T-cell (primary cell): ENCODE measurements at regions not wholly inside any gene's neighbourhood (a gene's known extent, or its start where the extent isn't known, plus 50 kb on each side); places are given as distances from the start of the nearest gene placed in this dataset.

Experiments
- ATAC-seq, 4 experiments: fragments of 200-7000 bp in 3 of 4; fragments of 150-1000 bp in 1 of 4; cut with Tn5 transposase; replicated peaks in 1 of 4; 1 replicate in 3 of 4; 2 replicates in 1 of 4; pipeline ENCODE4 v1.10.0; 2021; ENCODE audit warnings: moderate library complexity in 3 of 4, mild to moderate bottlenecking in 2 of 4, moderate number of reproducible peaks in 1 of 4
- CTCF ChIA-PET, 2 donors: fragments of 300-600 bp; sonication (Branson Sonifier 250); formaldehyde crosslinking; loops; one replicate each; lab custom pipeline; 2022; ENCODE audit warnings: antibody characterized with exemption in 2 of 2; lab: Charles Lee
- POLR2A ChIA-PET, 2 donors: fragments of 300-600 bp; sonication (Branson Sonifier 250); formaldehyde crosslinking; loops; one replicate each; lab custom pipeline; 2022; ENCODE audit warnings: antibody characterized with exemption in 2 of 2; lab: Charles Lee
- DNase-seq, 35 experiments: peaks; one replicate each; pipeline versions ENCODE4 v3.0.0 to v3.0.0-alpha.2; 2013 to 2023
- H3K27ac ChIP-seq: one replicate; pipeline ENCODE4 v1.5.1; 2013; ENCODE audit warnings: low read length
- H3K27me3 ChIP-seq, 2 experiments: replicated peaks in 1 of 2; 1 replicate in 1 of 2; 2 replicates in 1 of 2; pipeline versions ENCODE4 v1.6.1 to v1.7.0; 2013; ENCODE audit warnings: low read length in 1 of 2, mixed read lengths in 1 of 2; ENCODE audit not compliant: control insufficient read depth in 2 of 2, insufficient read depth in 2 of 2; ENCODE audit errors: extremely low read depth in 1 of 2
- H3K36me3 ChIP-seq, 2 donors: 1 replicate in 1 of 2; 2 replicates in 1 of 2; pipeline versions ENCODE4 v1.6.1 to v1.7.0; 2013; ENCODE audit warnings: low read length in 1 of 2; ENCODE audit not compliant: control insufficient read depth in 2 of 2, insufficient read depth in 1 of 2; ENCODE audit errors: extremely low read depth in 1 of 2
- H3K4me1 ChIP-seq, 2 experiments: 1 replicate in 1 of 2; 2 replicates in 1 of 2; pipeline versions ENCODE4 v1.6.1 to v1.7.0; 2013; ENCODE audit warnings: low read length in 2 of 2, mixed read lengths in 1 of 2; ENCODE audit not compliant: insufficient read depth in 2 of 2, control insufficient read depth in 1 of 2; ENCODE audit errors: extremely low read depth in 1 of 2
- H3K4me3 ChIP-seq, 2 donors: 1 replicate in 1 of 2; 2 replicates in 1 of 2; pipeline versions ENCODE4 v1.5.1 to v1.7.0; 2013; ENCODE audit warnings: mild to moderate bottlenecking in 2 of 2, low read length in 1 of 2, moderate library complexity in 1 of 2; ENCODE audit not compliant: control insufficient read depth in 1 of 2; ENCODE audit errors: extremely low read depth in 1 of 2
- H3K9me3 ChIP-seq: 2 replicates; pipeline ENCODE4 v1.7.0; 2013
- H3K27ac Mint-ChIP-seq, 2 donors: one replicate each; pipeline ENCODE4 v1.8.0; 2020 to 2021; ENCODE audit warnings: mild to moderate bottlenecking in 2 of 2, mixed read lengths in 2 of 2
- H3K27me3 Mint-ChIP-seq, 2 donors: one replicate each; pipeline ENCODE4 v1.8.0; 2021 to 2022; ENCODE audit warnings: mixed read lengths in 2 of 2
- H3K36me3 Mint-ChIP-seq: one replicate; pipeline ENCODE4 v1.8.0; 2021; ENCODE audit warnings: mixed read lengths
- H3K4me1 Mint-ChIP-seq, 3 donors: one replicate each; pipeline ENCODE4 v1.8.0; 2020 to 2022; ENCODE audit warnings: mixed read lengths in 3 of 3, mild to moderate bottlenecking in 1 of 3
- H3K4me3 Mint-ChIP-seq, 3 donors: one replicate each; pipeline ENCODE4 v1.8.0; 2020 to 2022; ENCODE audit warnings: mild to moderate bottlenecking in 3 of 3, mixed read lengths in 3 of 3, moderate library complexity in 3 of 3
- H3K9me3 Mint-ChIP-seq, 3 donors: one replicate each; pipeline ENCODE4 v1.8.0; 2020 to 2022; ENCODE audit warnings: mixed read lengths in 3 of 3
- WGBS: methylation state at CpG from one replicate; pipeline ENCODE4 v1.1.5; 2013; ENCODE audit warnings: missing lambda C conversion rate; ENCODE audit not compliant: insufficient coverage; 5-methylcytosine and 5-hydroxymethylcytosine counted together

DNA sequence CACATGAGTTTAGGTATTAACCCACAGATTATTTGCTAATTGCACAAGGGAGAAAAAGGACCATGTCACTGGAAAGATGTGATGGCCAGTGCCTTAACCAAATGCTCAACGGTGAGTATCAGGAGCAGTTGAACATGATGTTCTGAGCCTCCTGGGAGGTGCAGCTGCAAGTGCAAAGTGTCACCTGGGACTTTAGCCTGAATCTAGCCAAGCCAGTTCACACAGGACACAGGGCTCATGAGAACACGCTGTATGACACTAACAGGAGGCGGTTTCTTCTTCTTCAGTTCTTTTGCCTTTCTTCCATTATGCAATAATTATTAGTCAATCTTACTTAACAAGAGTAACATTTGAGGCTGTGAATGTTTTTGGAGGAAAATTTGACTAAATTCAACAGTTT lies 225.3 kb downstream of the THBS2 start:
- H3K4me3 ChIP-seq = no peak overlapping the region
- no peak overlapping the region for H3K27ac ChIP-seq
- DNase-seq (no peak), ATAC-seq (no peak)
- H3K36me3 ChIP-seq = no peaks in the 10 kb centered on the region
- peaks cover 0 to 2% of the 10 kb centered on the region in 2 experiments for H3K27me3 ChIP-seq
- ChIA-PET POLR2A (no interaction called here), CTCF (no interaction called here)
- H3K27me3 Mint-ChIP-seq = peaks cover 4 to 12% of the 10 kb centered on the region in 2 donors
- H3K4me1 Mint-ChIP-seq = no peaks in the 10 kb centered on the region
- H3K4me1 ChIP-seq = no peaks in the 10 kb centered on the region
- no peaks in the 10 kb centered on the region for H3K9me3 ChIP-seq
- H3K36me3 Mint-ChIP-seq = no peaks in the 10 kb centered on the region
- WGBS = 100% methylated on average over 1 of the region's 3 CpGs
- H3K27ac Mint-ChIP-seq = no peak overlapping the region
- H3K9me3 Mint-ChIP-seq = peaks cover 0 to 4% (median 0%) of the 10 kb centered on the region in 3 donors
- H3K4me3 Mint-ChIP-seq = no peak overlapping the region

DNA sequence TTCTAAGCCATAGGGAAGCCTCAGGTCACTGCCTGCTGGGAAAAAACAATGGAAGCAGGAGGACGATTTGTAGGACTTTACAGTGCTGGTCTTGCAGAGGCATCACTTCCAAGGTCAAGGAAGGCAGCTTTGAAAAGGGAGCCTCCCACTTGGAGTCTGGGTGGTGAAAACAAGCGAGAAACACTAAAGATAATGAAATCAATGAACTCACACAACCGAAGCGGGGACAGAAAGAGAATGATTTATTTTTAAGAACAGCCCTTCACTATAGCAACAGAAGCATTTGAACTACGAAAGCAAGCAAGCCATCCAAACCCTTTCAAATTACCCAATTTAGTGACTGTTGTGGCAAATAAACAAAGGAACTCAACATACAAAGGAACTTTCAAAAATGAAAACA lies 227.5 kb downstream of the THBS2 start:
- 80% methylated on average over 3 of the region's 5 CpGs for WGBS
- H3K27me3 Mint-ChIP-seq = peaks cover under 1 to 6% of the 10 kb centered on the region in 2 donors
- no peak overlapping the region for H3K4me3 Mint-ChIP-seq
- H3K27ac Mint-ChIP-seq = no peak overlapping the region
- H3K4me1 ChIP-seq = no peaks in the 10 kb centered on the region
- ATAC-seq (no peak), DNase-seq (no peak)
- no peaks in the 10 kb centered on the region for H3K36me3 Mint-ChIP-seq
- no peaks in the 10 kb centered on the region for H3K9me3 ChIP-seq
- no peak overlapping the region for H3K27ac ChIP-seq
- no peaks in the 10 kb centered on the region for H3K4me1 Mint-ChIP-seq
- H3K36me3 ChIP-seq = no peaks in the 10 kb centered on the region
- peaks cover 0 to 3% (median 0%) of the 10 kb centered on the region in 3 donors for H3K9me3 Mint-ChIP-seq
- no peak overlapping the region for H3K4me3 ChIP-seq
- ChIA-PET CTCF (no interaction called here), POLR2A (no interaction called here)
- H3K27me3 ChIP-seq = peaks cover 0 to 1% of the 10 kb centered on the region in 2 experiments

DNA sequence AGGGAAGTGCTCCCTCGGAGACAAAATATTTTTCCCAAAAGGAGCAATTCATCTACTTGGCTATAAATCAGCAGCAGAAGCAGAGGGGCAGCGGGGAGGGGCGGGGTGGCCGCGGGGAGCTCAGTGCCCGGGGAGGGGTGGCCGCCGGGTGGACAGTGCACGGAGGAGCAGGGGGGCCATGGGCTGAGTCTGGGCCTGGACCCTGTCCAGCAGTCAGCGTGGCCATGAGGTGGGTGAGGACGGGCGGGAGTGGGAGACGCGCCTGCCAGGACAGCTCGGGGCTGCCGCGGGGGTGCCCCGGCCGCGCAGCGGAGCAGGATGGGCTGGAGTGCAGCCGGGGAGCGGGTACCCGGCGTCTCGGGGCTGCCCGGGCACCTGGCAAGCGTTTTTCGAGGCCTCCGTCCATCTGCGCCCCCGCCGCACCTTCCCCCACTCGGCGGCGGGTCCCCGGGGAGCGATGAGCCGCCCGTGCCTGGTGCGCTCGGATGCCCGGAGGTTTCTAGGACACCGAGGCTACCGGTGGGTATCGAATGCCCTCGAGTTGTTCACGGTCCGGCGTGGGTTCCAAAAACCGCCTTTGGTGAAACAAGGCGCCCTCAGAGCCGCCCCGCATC lies 229.5 kb downstream of the THBS2 start:
- Histone ChIP-seq H3K27ac (no peak overlapping the region), H3K4me1 (no peaks in the 10 kb centered on the region), H3K9me3 (no peaks in the 10 kb centered on the region), H3K27me3 (peaks cover 0 to 6% of the 10 kb centered on the region in 2 experiments), H3K4me3 (no peak overlapping the region), H3K36me3 (no peaks in the 10 kb centered on the region)
- Mint-ChIP-seq H3K27me3 (peaks cover 10 to 12% of the 10 kb centered on the region in 2 donors), H3K27ac (no peak overlapping the region), H3K36me3 (no peaks in the 10 kb centered on the region), H3K4me1 (no peaks in the 10 kb centered on the region), H3K4me3 (no peak overlapping the region), H3K9me3 (peaks cover 0 to 3% (median 0%) of the 10 kb centered on the region in 3 donors)
- ATAC-seq = no peak
- DNase-seq = no peak
- CTCF ChIA-PET = no interaction called here
- POLR2A ChIA-PET = no interaction called here
- WGBS = 96% methylated on average over 50 of the region's 54 CpGs

DNA sequence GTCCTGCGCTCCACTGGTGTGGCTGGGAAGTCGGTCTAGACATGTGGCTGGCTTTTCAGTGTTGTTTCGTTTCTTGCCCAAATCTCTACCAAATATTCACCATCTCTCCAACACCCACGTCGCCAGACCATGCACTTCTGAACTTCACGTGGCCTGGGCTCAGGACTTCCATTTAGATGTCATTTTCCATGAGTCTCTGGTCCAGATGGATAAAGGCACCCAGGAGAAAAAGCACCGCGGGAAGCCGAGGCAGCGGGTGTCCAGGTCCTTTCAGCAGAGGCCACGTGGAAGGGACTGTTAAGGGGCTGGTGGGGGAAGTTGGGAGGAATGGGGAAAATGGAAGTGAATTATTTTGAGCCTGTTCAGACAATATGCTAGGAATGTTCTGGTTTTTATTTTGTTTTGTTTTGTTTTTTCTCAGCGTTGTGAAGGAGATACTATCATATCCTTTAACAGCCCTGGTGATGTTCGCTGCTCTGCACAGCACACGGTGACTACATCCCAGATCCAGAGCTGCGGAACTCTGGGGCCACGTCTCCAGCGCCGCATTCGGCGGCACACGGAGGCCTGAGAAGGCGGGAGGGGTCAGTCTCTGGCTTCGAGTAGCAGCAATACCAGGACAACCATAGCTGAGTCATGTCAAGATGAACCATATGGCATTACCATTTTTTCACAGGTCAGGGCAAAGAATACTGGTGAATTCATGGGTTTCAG lies 230.3 kb downstream of the THBS2 start:
- no peak for DNase-seq
- Mint-ChIP-seq H3K27ac (no peak overlapping the region), H3K27me3 (peaks cover 10 to 12% of the 10 kb centered on the region in 2 donors), H3K9me3 (peaks cover 0 to 3% (median 0%) of the 10 kb centered on the region in 3 donors), H3K4me3 (no peak overlapping the region), H3K4me1 (no peaks in the 10 kb centered on the region), H3K36me3 (no peaks in the 10 kb centered on the region)
- Histone ChIP-seq H3K4me3 (no peak overlapping the region), H3K27ac (no peak overlapping the region), H3K4me1 (no peaks in the 10 kb centered on the region), H3K36me3 (no peaks in the 10 kb centered on the region), H3K9me3 (no peaks in the 10 kb centered on the region), H3K27me3 (peaks cover 0 to 9% of the 10 kb centered on the region in 2 experiments)
- CTCF ChIA-PET = no interaction called here
- WGBS = 89% methylated on average over 14 of the region's 23 CpGs
- POLR2A ChIA-PET = no interaction called here
- ATAC-seq = no peak

DNA sequence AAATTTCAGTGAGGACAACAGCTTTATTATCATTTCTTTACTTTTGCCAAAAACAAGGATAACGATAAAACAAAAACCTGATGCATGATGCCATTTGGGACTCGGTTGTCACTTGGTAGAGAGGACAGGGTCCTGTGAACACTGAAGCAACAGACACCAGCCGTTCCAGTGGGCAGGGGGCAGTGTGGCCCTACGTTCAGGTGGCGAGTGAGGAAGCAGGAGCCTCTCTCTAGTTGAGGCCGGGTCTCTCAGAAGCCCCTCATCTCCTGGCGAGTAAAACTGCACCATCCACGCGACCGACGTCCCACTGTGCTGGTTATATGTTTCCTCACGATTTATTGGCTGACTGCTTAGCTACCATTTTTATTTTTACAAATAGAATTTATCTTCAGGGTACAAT lies 231.6 kb downstream of the THBS2 start:
- CTCF ChIA-PET = no interaction called here
- WGBS = 86% methylated on average over 8 of the region's 12 CpGs
- POLR2A ChIA-PET = no interaction called here
- H3K4me3 ChIP-seq = no peak overlapping the region
- Mint-ChIP-seq H3K9me3 (peaks cover 8 to 10% (median 9%) of the 10 kb centered on the region in 3 donors), H3K27me3 (peaks cover 16 to 21% of the 10 kb centered on the region in 2 donors), H3K4me3 (no peak overlapping the region), H3K27ac (no peak overlapping the region), H3K36me3 (peaks cover 4% of the 10 kb centered on the region), H3K4me1 (no peaks in the 10 kb centered on the region)
- ATAC-seq (no peak), DNase-seq (no peak)
- H3K27ac ChIP-seq = no peak overlapping the region
- no peaks in the 10 kb centered on the region for H3K4me1 ChIP-seq
- no peaks in the 10 kb centered on the region for H3K9me3 ChIP-seq
- no peaks in the 10 kb centered on the region for H3K36me3 ChIP-seq
- H3K27me3 ChIP-seq = peaks cover 0 to 15% of the 10 kb centered on the region in 2 experiments

DNA sequence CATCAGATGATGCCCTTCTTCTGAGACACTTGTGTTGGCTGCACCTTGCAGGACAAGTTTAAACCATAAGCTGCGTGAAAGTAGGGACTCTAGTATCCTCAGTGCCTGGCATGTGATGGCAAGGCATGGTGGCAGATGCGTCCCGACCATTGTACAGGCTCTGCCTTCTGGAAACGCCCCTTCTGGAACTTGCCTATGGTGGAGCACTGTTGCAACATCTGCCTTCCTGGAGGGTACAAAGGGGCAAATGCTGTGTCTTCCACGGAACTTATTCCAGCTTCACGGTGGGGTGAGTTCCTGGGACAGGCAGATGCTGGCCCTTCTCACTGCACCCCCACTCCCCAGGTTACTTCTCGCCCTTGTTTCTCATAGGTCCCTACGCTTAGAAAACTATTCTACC lies 232.8 kb downstream of the THBS2 start:
- H3K9me3 Mint-ChIP-seq = peaks cover 14 to 20% (median 17%) of the 10 kb centered on the region in 3 donors
- 78% methylated on average over 6 of the region's 8 CpGs for WGBS

More for the DNA sequence above, 232.8 kb downstream of the THBS2 start:
- H3K27ac ChIP-seq = no peak overlapping the region
- DNase-seq (no peak), ATAC-seq (no peak)
- H3K9me3 ChIP-seq = no peaks in the 10 kb centered on the region
- H3K4me3 ChIP-seq = no peak overlapping the region
- peaks cover 4% of the 10 kb centered on the region for H3K36me3 Mint-ChIP-seq
- no peak overlapping the region for H3K4me3 Mint-ChIP-seq
- H3K36me3 ChIP-seq = no peaks in the 10 kb centered on the region
- H3K27me3 ChIP-seq = peaks cover 0 to 15% of the 10 kb centered on the region in 2 experiments
- peaks cover 25 to 30% of the 10 kb centered on the region in 2 donors for H3K27me3 Mint-ChIP-seq
- no peaks in the 10 kb centered on the region for H3K4me1 Mint-ChIP-seq
- H3K4me1 ChIP-seq = no peaks in the 10 kb centered on the region
- ChIA-PET POLR2A (no interaction called here), CTCF (no interaction called here)
- H3K27ac Mint-ChIP-seq = no peak overlapping the region
